Activated naive CD4-positive, alpha-beta T cell treated with anti-CD3 and anti-CD28 coated beads, Interleukin-2, amount 50 U/mL, for 72 hours (primary cell): ENCODE measurements at regions not wholly inside any gene's neighbourhood (a gene's known extent, or its start where the extent isn't known, plus 50 kb on each side); places are given as distances from the start of the nearest gene placed in this dataset.
"Not testable (repeated sequence)": the region's sequence is repeated elsewhere in the genome, so short reads cannot be mapped to it uniquely, and the experiment has no call there.

Source experiments
- ATAC-seq, 2 donors: fragments of 150-1000 bp; cut with Tn5 transposase; 2 replicates each; pipeline ENCODE4 v1.10.0; 2021; ENCODE audit warnings: mild to moderate bottlenecking in 2 of 2, moderate library complexity in 2 of 2
- DNase-seq, 2 donors: peaks; one replicate each; pipeline ENCODE4 v3.0.0; 2021 to 2022; ENCODE audit warnings: low spot score in 2 of 2
- H3K27ac Mint-ChIP-seq, 2 donors: one replicate each; pipeline ENCODE4 v1.8.0; 2022; ENCODE audit warnings: mild to moderate bottlenecking in 2 of 2, mixed read lengths in 2 of 2
- H3K36me3 Mint-ChIP-seq, 2 donors: one replicate each; pipeline ENCODE4 v1.8.0; 2022; ENCODE audit warnings: mixed read lengths in 2 of 2
- H3K9me3 Mint-ChIP-seq, 2 donors: one replicate each; pipeline ENCODE4 v1.8.0; 2022; ENCODE audit warnings: mixed read lengths in 2 of 2

GRCh38 chr20:30669330-30670029 lies 588.0 kb upstream of the DEFB115 start:
- DNase-seq, ATAC-seq, H3K9me3 Mint-ChIP-seq, H3K36me3 Mint-ChIP-seq, H3K27ac Mint-ChIP-seq: not testable (repeated sequence)

- not testable (repeated sequence) for H3K36me3 Mint-ChIP-seq, ATAC-seq, H3K27ac Mint-ChIP-seq, DNase-seq
- H3K9me3 Mint-ChIP-seq: peaks cover 3 to 12% of the 10 kb centered on the region in 2 donors
These were observed 586.3 kb upstream of the DEFB115 start for GRCh38 chr20:30671120-30671519.

GRCh38 chr20:30675988-30676564 lies 581.4 kb upstream of the DEFB115 start:
- not testable (repeated sequence) for H3K27ac Mint-ChIP-seq, DNase-seq, ATAC-seq, H3K36me3 Mint-ChIP-seq
- H3K9me3 Mint-ChIP-seq: peaks cover 3 to 17% of the 10 kb centered on the region in 2 donors

- not testable (repeated sequence) for H3K36me3 Mint-ChIP-seq, H3K9me3 Mint-ChIP-seq, DNase-seq, ATAC-seq, H3K27ac Mint-ChIP-seq
These were observed 575.2 kb upstream of the DEFB115 start for GRCh38 chr20:30682236-30682635.

GRCh38 chr20:30712861-30713260 lies 544.6 kb upstream of the DEFB115 start:
- H3K36me3 Mint-ChIP-seq, ATAC-seq, H3K27ac Mint-ChIP-seq, DNase-seq: not testable (repeated sequence)
- peaks cover 7 to 17% of the 10 kb centered on the region in 2 donors for H3K9me3 Mint-ChIP-seq

GRCh38 chr20:30719415-30720199 lies 537.9 kb upstream of the DEFB115 start:
- not testable (repeated sequence) for DNase-seq, ATAC-seq, H3K36me3 Mint-ChIP-seq, H3K27ac Mint-ChIP-seq, H3K9me3 Mint-ChIP-seq

GRCh38 chr20:30723511-30723910 lies 534.0 kb upstream of the DEFB115 start:
- not testable (repeated sequence) for H3K36me3 Mint-ChIP-seq, DNase-seq, ATAC-seq, H3K9me3 Mint-ChIP-seq, H3K27ac Mint-ChIP-seq

- not testable (repeated sequence) for H3K9me3 Mint-ChIP-seq, H3K27ac Mint-ChIP-seq, DNase-seq, H3K36me3 Mint-ChIP-seq, ATAC-seq
These were observed 533.4 kb upstream of the DEFB115 start for GRCh38 chr20:30723934-30724687.

GRCh38 chr20:30724688-30725074 lies 532.8 kb upstream of the DEFB115 start:
- not testable (repeated sequence) for H3K36me3 Mint-ChIP-seq, H3K9me3 Mint-ChIP-seq, ATAC-seq, DNase-seq, H3K27ac Mint-ChIP-seq

- H3K9me3 Mint-ChIP-seq, ATAC-seq, H3K36me3 Mint-ChIP-seq, H3K27ac Mint-ChIP-seq, DNase-seq: not testable (repeated sequence)
These were observed 532.3 kb upstream of the DEFB115 start for GRCh38 chr20:30725188-30725587.

- not testable (repeated sequence) for ATAC-seq, DNase-seq, H3K27ac Mint-ChIP-seq
- Mint-ChIP-seq H3K9me3 (peaks cover 14 to 15% of the 10 kb centered on the region in 2 donors), H3K36me3 (peaks cover 8 to 14% of the 10 kb centered on the region in 2 donors)
These were observed 529.1 kb upstream of the DEFB115 start for GRCh38 chr20:30728271-30728885.
